Nephron (organoid): ENCODE measurements at regions not wholly inside any gene's neighbourhood (a gene's known extent, or its start where the extent isn't known, plus 50 kb on each side); places are given as distances from the start of the nearest gene placed in this dataset.

Experiments used
- H3K27ac Mint-ChIP-seq, 3 experiments: 2 replicates each; pipeline ENCODE4 v1.8.0; 2020; ENCODE audit warnings: mixed read lengths in 3 of 3, mild to moderate bottlenecking in 2 of 3, moderate library complexity in 1 of 3
- H3K27me3 Mint-ChIP-seq: 2 replicates; pipeline ENCODE4 v1.8.0; 2021; ENCODE audit warnings: low read depth, mild to moderate bottlenecking, moderate library complexity, mixed read lengths
- H3K36me3 Mint-ChIP-seq: 2 replicates; pipeline ENCODE4 v1.8.0; 2020; ENCODE audit warnings: low read depth, mixed read lengths
- H3K4me1 Mint-ChIP-seq: 2 replicates; pipeline ENCODE4 v1.8.0; 2020; ENCODE audit warnings: mixed read lengths
- H3K4me3 Mint-ChIP-seq, 3 experiments: 2 replicates each; pipeline ENCODE4 v1.8.0; 2020; ENCODE audit warnings: mild to moderate bottlenecking in 3 of 3, mixed read lengths in 3 of 3, moderate library complexity in 2 of 3
- H3K9me3 Mint-ChIP-seq: 2 replicates; pipeline ENCODE4 v1.8.0; 2020; ENCODE audit warnings: mixed read lengths
- CTCF ChIP-seq, 3 experiments: fragments of 200-600 bp; sonication (generic); IDR thresholded peaks; one replicate each; pipeline ENCODE4 v1.5.0; 2021; ENCODE audit warnings: antibody characterized with exemption in 3 of 3; ENCODE audit not compliant: unreplicated experiment in 3 of 3

GRCh38 chr5:8520917-8521316 lies 652.0 kb downstream of the MTRR start:
- H3K4me3 Mint-ChIP-seq = no peak overlapping the region

GRCh38 chr5:8521991-8522390 lies 653.0 kb downstream of the MTRR start:
- no peaks in the 10 kb centered on the region for H3K9me3 Mint-ChIP-seq

More at GRCh38 chr5:8520917-8521316, 652.0 kb downstream of the MTRR start:
- Mint-ChIP-seq H3K36me3 (no peaks in the 10 kb centered on the region), H3K27me3 (no peaks in the 10 kb centered on the region), H3K4me1 (peaks cover 23% of the 10 kb centered on the region), H3K9me3 (no peaks in the 10 kb centered on the region), H3K27ac (no peak overlapping the region)
- TF ChIP-seq CTCF (IDR thresholded peaks at IDR 0.05; ENCODE audit: unreplicated experiment in 3 of 3) = no peak

GRCh38 chr5:8522646-8523045 lies 653.7 kb downstream of the MTRR start:
- H3K27ac Mint-ChIP-seq = no peak overlapping the region
- no peaks in the 10 kb centered on the region for H3K9me3 Mint-ChIP-seq
- TF ChIP-seq CTCF (IDR thresholded peaks at IDR 0.05; ENCODE audit: unreplicated experiment in 3 of 3) = no peak
- no peaks in the 10 kb centered on the region for H3K27me3 Mint-ChIP-seq
- H3K4me3 Mint-ChIP-seq = no peak overlapping the region
- no peaks in the 10 kb centered on the region for H3K36me3 Mint-ChIP-seq
- peaks cover 23% of the 10 kb centered on the region for H3K4me1 Mint-ChIP-seq

More at GRCh38 chr5:8521991-8522390, 653.0 kb downstream of the MTRR start:
- TF ChIP-seq CTCF (IDR thresholded peaks at IDR 0.05; ENCODE audit: unreplicated experiment in 3 of 3) = no peak
- no peaks in the 10 kb centered on the region for H3K27me3 Mint-ChIP-seq
- H3K4me1 Mint-ChIP-seq = peaks cover 23% of the 10 kb centered on the region
- no peaks in the 10 kb centered on the region for H3K36me3 Mint-ChIP-seq
- no peak overlapping the region for H3K4me3 Mint-ChIP-seq
- H3K27ac Mint-ChIP-seq = no peak overlapping the region

GRCh38 chr5:8523501-8523900 lies 654.6 kb downstream of the MTRR start:
- TF ChIP-seq CTCF (IDR thresholded peaks at IDR 0.05; ENCODE audit: unreplicated experiment in 3 of 3) = no peak

GRCh38 chr5:8525819-8526218 lies 656.9 kb downstream of the MTRR start:
- no peak overlapping the region for H3K27ac Mint-ChIP-seq
- H3K4me1 Mint-ChIP-seq = peaks cover 28% of the 10 kb centered on the region
- H3K36me3 Mint-ChIP-seq = no peaks in the 10 kb centered on the region
- no peaks in the 10 kb centered on the region for H3K9me3 Mint-ChIP-seq
- TF ChIP-seq CTCF (IDR thresholded peaks at IDR 0.05; ENCODE audit: unreplicated experiment in 3 of 3) = no peak
- no peak overlapping the region for H3K4me3 Mint-ChIP-seq
- H3K27me3 Mint-ChIP-seq = no peaks in the 10 kb centered on the region

More at GRCh38 chr5:8523501-8523900, 654.6 kb downstream of the MTRR start:
- no peaks in the 10 kb centered on the region for H3K9me3 Mint-ChIP-seq
- no peaks in the 10 kb centered on the region for H3K36me3 Mint-ChIP-seq
- peak overlapping the region in 2 of 3 experiments; percentile 14 to 33 for H3K27ac Mint-ChIP-seq
- no peaks in the 10 kb centered on the region for H3K27me3 Mint-ChIP-seq
- no peak overlapping the region for H3K4me3 Mint-ChIP-seq
- H3K4me1 Mint-ChIP-seq = peaks cover 28% of the 10 kb centered on the region

GRCh38 chr5:8528106-8528505 lies 659.2 kb downstream of the MTRR start:
- Mint-ChIP-seq H3K4me3 (no peak overlapping the region), H3K36me3 (no peaks in the 10 kb centered on the region), H3K4me1 (peaks cover 11% of the 10 kb centered on the region), H3K27ac (no peak overlapping the region), H3K27me3 (no peaks in the 10 kb centered on the region), H3K9me3 (no peaks in the 10 kb centered on the region)
- TF ChIP-seq CTCF (IDR thresholded peaks at IDR 0.05; ENCODE audit: unreplicated experiment in 3 of 3) = no peak
